NCI-H345 (cell line): ENCODE measurements at regions not wholly inside any gene's neighbourhood (a gene's known extent, or its start where the extent isn't known, plus 50 kb on each side); places are given as distances from the start of the nearest gene placed in this dataset.
"Not testable (repeated sequence)": the region's sequence is repeated elsewhere in the genome, so short reads cannot be mapped to it uniquely, and the experiment has no call there.

Source experiments
- DNase-seq: peaks from one replicate; lab custom pipeline; 2025; lab: John Stamatoyannopoulos, UW

DNA sequence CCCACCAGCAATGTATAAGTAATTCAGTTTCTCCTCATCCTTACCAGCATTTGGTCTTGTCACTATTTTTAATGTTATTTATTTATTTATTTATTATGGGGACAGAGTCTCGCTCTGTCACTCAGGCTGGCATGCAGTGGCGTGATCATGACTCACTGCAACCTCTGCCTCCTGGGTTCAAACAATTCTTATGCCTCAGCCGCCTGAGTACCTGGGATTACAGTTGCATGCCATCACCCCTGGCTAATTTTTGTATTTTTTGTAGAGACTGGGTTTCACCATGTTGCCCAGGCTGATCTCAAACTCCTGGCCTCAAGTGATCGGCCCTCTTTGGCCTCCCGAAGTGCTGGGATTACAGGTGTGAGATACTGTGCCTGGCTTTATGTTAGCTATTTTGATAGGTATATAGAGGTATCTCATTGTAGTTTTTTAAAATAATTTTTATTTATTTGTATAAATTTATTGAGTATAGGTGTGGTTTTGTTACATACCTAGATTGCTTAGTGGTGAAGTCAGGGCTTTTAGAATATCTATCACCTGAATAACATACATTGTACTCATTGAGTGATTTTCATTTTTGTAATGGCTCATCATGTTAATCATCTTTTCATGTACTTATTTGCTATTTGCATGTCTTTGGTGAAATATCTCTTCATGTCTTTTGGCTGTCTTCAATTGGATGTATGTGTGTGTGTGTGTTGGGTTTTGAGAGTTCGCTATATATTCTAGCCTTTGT lies 53.3 kb downstream of the TANC2 start:
- no peak for DNase-seq

DNA sequence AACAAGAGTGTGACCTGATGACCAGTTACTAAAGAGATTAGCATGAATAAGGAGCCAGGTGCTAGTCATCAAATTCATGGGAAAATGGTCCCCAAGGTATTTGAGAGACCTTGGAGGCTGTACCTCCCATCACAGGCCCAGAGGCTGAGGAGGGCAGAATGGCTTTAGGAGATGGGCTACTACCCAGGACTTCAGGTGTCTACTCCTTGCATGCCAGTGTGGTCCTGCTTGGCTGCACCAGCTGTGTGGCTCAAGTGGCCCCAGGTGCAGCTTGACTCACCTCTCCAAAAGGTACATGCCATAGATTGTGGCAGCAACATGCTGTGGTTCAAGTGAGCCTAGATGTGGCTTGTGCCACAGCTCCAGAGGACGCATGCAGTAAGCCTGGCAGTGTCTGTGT lies 56.5 kb downstream of the TANC2 start:
- no peak for DNase-seq

DNA sequence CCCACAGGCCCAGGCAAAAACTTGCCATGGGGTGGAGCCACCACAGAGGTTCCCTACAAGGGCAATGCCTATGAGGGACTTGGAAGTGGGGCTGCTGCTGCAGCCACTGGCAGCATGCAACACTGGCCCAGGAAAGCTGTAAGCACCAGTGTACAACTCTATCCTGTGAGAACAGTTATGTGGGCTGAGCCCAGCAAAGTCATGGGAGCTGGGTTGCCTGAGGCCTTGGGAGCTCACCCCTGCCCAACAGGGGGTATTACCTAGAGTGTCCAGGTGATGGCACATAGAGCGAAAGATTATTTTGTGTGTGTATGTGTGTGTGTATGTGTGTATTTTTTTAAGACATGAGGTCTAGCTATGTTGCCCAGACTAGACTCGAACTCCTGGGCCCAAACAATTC lies 57.0 kb downstream of the TANC2 start:
- no peak for DNase-seq

DNA sequence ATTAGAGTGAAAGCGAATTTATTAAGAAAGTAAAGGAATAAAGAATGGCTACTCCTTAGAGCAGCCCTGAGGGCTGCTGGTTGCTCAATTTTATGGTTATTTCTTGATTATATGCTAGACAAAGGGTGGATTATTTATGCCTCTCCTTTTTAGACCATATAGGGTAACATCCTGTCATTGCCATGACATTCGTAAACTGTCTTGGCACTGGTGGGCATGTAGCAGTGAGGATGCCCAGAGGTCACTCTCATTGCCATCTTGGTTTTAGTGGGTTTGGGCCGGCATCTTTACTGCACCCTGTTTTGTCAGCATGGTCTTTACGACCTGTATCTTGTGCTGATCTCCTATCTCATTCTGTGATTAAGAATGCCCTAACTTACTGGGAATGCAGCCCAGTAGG lies 58.2 kb downstream of the TANC2 start:
- no peak for DNase-seq

DNA sequence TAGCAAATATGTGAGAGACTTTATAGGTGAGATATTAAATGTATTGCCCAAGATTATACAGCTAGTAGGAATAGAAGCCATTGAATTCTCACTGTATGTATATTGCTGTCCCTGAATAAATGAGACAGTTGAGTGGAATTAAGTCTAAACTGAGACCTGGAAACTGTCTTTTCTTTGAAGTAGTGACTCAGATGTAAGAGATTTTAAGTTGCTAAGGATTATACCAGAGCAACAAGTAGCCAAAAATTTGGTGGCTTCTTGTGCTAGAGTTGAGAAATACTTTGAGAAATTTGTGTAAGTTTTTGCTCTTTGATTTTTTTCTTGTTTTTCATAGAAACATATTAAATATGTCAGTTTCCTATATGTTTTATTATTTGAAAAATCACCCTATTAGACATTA lies 58.7 kb downstream of the TANC2 start:
- DNase-seq = no peak

DNA sequence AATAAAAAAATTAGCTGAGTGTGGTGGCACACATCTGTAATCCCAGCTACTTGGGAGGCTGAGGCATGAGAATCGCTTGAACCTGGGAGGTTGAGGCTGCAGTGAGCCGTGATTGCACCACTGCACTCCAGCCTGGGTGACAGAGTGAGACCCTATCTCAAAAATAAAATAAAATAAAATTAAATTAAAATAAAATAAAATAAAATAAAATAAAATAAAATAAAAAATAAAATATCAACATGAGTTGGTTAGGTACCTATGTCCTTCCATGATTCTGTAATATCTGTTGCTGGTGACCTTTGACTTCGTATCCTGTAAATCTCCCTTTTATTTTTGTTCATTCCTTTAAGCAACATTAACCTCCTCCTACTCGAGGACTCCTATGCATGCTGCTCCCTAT lies 59.6 kb downstream of the TANC2 start:
- not testable (repeated sequence) for DNase-seq

DNA sequence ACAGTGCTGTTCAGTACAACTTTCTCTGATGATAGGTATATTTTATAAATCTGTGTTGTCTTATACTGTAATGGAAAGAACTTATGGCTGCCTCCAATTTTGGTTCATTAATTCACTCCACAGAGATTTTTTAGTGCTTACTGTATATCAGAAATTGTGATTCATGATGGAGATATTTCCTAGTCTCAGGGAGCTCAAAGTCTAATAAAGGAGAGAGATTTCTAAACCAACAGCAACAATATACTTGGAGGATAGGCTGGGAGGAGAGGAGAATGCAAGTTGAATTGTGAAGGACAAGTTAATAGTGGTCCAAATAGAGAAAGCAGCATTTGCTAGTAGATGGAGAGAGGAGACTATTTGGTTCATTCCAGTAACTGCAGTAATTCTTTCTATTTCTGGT lies 63.5 kb downstream of the TANC2 start:
- no peak for DNase-seq

DNA sequence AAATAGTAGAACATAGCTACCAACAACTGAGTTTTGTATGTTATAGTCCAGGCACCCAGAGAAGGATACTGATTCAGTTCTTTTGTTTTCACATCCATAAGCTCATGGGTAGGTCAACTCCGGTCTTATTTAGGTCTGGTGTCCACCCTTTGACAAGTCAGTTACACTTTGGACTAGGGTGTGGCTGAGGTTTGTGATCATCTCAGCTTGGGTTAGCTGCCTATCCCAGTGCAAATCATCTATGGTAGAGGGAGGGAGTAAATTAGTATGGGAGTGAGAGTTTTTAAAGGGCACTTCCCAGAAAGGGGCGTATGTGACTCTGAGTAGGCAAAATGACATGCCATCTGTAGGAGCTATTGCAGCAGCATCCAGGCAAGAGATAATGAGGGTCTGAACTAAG lies 66.1 kb downstream of the TANC2 start:
- no peak for DNase-seq

DNA sequence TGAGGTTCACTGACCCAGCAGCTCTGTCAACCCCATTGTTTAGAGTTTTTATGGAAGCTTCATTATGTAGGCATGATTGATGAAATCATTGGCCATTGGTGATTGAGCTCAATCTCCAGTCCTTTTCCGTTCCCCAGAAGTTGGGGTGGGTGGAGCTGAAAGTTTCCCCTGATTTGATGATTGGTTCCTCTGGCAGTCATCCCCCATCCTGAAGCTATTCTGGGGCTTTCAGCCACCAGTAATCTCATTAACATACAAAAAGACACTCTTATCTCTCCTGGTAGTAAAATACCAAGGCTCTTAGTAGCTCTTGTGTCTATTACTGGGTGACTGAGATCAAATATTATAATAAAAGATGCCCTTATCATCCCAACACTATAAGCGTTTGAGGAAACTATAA lies 67.1 kb downstream of the TANC2 start:
- DNase-seq = no peak

DNA sequence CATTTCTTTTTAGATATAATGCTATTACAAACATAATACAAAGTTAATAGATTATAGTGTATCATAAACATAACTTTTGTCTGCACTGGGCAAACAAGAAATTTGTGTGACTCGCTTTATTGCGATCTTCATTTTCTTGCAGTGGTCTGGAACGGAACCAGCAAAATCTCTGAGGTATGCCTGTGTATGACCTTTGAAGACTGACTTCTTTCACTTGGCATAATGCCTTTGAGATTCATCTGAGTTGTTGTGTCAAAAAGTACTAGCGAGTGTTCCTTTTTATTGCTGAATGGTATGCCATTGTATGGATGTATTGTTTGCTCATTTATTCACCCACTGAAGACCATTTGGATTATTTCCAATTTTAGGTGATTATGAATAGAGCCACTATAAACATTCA lies 69.2 kb downstream of the TANC2 start:
- DNase-seq = peak; percentile 36

DNA sequence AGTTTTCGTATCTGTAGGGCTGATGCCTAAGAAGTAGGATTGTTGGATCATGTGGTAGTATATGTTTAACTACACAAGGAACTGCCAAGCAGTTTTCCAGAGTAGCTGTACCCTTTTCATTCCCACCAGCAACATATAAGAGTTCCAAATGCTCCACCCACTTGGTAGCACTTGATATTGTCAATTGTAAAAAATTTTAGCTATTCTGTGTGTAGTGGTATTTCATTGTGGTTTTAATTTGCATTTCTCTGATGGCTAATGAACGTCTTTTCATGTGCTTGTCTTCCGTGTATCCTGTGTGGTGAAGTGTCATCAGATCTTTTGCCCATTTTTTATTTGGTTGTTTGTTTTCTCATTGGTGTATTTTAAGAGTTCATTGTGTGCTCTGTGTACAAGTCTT lies 69.7 kb downstream of the TANC2 start:
- DNase-seq = peak; percentile 41

DNA sequence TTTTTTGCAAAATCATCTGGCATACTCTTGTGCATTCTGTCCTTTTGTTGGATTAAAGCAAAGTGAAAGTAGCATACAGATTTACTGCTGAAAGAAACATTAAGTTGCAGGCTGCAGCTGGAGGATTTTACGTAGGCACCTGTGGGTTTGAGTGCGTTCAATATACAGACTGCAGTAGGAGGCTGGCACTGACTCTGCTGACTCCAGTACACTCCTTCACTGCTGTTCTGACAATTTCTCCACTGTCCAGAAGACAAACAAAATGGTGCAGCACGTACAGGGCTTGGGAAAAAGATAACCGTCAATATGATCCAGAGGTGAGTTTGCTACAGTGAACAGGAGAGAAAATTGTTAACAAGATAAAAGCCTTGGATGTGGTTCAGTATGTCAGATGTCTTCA lies 73.3 kb downstream of the TANC2 start:
- peak; percentile 68 for DNase-seq

DNA sequence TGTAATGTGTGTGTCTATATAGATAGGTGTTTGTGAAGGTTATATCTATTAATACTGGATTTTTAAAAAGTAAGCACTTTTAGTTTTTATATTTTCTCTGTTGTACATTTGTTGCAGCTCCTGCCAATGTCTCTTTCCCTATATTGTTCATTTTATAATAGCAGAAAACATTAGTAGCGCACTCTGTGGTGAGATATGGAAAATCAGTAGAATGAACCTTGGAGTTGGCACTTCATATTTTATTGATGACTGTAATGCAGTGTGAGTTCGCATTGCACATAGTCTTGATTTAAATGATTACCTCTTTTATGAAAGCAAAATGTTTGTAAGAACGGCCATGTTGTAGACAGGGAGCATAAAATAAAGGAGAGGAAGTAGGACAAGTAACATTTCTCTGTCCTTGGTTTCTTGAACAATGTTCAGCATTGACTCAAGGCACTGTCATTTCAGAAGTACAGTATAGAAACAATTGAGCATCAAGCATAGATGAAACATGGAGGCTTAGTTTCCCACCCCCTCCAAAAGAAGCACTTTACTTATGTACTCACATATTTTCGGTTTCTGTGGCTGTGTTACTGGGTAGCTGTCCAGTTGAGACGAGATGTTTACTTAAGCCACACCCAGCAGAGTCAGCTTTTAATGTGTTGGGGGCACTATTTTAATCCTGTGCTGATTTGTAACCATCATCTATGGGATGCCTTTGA lies 74.0 kb downstream of the TANC2 start:
- DNase-seq = peak; percentile 32

DNA sequence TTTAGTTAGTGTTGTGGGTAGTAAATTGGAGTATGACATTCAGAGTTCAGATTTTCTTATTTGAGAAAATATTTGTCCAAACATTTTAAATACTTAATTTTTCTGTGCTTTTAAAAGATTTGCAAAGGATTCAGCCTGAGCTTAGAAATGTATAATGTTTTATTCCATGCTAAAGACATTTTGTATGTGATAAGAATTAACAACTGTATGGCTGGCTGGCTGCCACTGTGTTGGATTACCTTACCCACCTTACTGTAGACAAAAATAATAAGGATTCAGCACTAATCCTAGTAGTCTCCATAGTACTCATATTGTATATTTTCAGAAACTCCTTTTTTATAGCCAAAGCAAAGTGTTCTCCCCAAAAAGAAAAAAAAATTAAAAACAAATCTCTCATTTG lies 74.8 kb downstream of the TANC2 start:
- peak; percentile 12 for DNase-seq

DNA sequence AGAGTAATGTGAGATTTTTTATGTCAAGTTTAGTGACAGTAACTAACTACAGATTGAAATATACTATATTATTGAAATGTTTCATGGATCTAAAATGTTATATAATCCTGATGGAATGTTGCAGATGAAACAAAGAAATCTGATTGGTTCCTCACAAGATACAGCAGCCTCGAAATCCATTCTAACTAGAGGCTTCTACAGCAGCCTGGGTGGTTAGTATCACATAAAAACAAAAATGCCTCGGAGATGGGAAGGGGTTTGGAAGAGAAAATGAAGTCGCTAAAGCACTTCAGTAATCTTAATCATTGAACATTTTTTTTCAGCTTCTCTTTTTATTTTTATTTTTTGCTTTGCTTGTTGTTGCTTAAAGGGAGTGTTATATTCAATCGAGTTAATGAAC lies 75.2 kb downstream of the TANC2 start:
- DNase-seq = peak; percentile 37

DNA sequence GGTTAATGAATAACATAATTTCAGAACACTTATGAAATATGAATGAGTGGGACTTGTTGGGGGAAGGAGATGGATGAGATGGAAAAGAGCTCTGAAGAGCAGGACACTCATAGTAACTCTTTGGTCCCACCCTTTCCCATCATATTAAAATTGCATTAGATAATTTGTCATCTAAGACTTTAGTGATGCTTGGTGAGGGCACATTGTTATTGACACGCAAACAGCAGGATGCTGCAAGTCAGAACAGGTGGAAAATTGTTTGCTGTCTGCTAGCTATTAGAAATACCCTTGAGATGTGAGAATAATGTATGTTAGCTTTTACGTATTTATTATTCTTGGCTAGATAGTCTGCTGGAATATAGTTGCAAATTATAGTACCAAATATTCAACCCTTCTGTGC lies 75.7 kb downstream of the TANC2 start:
- DNase-seq = peak; percentile 67

DNA sequence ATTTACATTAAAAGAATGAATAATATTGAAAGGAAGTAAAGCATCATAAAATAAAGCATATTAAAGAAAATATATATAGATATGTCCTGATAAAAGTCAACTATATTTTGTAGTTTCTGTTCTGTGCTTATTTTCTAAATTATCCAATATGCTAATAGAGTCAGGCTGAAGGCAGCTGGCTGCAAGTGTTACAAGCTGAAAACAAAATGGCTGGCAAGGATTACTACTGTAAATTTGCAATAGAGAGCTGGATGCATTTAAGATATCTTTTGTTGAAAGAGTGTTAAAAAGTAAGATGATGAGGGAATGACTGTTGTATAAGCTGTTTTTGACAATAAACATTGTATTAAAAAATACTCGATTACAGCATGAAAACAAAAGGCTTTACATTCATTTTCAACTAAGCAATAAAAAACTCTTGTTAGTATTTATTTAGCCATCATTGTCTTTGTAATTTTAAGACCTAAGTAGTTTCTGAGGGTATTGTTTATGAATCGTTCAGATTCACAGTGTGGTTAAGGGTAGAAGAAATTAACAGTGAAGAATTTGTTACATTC lies 76.3 kb downstream of the TANC2 start:
- peak; percentile 38 for DNase-seq

DNA sequence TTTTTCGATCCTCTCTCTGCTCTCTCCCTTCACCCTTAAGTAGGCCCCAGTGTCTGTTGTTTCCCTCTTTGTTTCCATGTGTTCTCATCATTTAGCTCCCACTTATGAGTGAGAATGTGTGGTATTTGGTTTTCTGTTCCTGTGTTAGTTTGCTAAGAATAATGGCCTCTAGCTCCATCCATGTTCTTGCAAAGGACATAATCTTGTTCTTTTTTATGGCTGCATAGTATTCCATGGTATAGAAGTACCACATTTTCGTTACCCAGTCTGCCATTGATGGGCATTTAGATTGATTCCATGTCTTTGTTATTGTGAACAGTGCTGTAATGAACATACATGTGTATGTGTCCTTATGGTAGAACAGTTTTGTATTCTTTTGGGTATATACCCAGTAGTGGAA lies 91.5 kb downstream of the TANC2 start:
- not testable (repeated sequence) for DNase-seq

DNA sequence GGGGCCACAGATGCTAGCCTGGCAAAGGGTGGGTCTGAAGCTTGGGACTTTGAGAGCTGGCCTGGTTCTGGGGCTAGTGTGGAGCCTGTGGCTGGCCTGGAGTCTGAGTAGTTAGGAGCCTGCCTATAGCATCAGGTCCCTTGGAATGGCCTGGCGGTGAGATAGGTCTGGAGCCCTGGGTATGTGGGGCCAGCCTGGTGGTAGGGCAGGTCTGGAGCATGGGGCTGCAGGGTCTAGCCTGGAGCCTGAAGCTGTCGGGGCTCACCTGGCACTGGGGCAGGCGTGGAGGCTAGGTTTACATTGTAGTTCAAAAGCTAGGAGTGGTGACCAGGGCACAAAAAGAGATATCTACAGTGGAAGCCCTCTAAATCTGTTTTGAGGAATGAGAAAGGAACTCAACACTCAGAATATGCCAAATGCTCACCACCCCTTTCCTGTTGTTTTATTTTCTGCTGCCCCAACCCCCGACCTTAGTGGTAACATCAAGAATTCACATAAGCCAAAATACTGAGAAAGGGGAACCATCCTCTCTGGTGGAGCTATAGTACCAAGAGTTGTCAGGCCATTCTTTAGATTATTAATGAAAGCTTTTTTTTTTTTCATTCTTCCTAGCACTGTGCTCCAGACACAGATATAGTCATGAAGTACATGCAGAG lies 100.3 kb downstream of the TANC2 start:
- no peak for DNase-seq

DNA sequence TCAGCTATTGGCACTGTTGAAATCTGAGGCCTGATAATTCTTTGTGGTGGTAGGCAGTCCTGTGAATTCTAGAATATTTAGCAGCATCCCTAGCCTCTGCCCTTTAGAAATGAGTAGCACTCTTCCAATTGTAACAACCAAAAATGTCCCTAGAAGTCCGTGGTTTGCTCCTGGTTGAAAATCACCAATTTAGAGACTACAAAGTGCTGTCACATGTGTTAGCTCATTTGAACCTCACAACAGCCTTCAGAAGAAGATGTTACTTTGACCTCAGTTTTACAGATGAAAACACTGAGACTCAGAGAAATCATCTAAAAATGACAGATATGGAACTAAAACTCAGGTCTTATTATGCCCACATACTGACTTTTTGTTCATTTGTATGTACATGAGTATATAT lies 103.2 kb downstream of the TANC2 start:
- DNase-seq = no peak

DNA sequence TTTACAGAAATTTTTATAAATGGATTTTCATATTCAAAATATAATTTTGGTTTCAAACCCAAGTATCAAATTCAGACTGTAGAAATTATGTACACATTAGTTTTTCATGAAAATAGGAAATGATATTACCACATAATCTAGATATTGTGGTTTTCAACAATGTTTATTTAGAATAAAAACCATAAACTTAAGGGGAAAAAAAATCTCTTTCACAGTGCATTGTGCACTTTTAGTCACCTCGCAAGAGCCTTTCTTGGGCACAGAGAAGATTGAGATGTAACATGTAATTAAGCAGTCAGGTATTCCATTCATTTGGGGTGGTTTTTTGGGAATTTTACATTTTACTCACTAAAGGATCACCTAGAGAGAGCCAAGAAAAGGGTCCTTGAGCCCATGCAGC lies 104.0 kb downstream of the TANC2 start:
- DNase-seq = no peak

DNA sequence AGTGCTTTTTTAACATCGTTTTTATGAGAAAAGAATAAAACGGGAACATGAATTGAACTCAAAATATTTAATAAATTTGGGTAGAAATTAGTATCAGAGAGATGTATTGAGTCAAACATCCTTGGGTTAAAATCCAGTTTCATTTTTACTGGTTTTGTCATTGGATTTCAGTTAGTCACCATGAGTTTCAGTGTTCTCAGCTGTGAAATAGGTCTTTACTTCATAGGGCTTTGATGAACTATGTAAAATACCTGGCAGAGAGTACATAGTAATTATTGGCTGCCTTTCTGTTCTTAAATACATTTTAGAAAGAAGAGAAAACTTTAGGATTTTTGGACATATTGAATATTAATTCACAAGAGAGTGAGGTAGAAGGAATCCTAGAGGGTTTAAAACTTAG lies 105.8 kb downstream of the TANC2 start:
- no peak for DNase-seq

DNA sequence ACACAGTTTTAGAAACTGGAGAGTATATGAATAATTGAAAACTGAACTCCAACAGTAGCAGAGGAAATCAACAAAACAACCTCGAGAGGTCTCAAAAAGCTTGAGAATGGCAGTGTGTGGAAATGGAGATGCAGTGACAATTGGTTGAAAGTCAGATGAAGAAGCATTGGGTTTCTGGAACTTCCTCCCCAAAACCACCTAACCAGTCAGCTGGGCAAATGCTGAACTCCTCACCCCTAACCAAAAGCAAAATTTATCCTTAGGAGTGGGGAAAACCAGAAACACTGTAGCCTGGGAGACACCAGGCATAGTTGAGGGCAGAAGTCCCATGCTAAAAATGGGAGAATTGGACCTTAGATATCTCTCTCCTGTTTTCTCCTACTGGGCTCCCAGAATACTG lies 109.9 kb downstream of the TANC2 start:
- DNase-seq = no peak
